Umbilical cord (tissue), 1 donor: ENCODE measurements at regions not wholly inside any gene's neighbourhood (a gene's known extent, or its start where the extent isn't known, plus 50 kb on each side); places are given as distances from the start of the nearest gene placed in this dataset.
"Not testable (repeated sequence)": the region's sequence is repeated elsewhere in the genome, so short reads cannot be mapped to it uniquely, and the experiment has no call there.

ENCODE experiments used
- DNase-seq: peaks from one replicate; pipeline ENCODE4 v3.0.0-alpha.2; 2015; ENCODE audit warnings: low spot score

DNA sequence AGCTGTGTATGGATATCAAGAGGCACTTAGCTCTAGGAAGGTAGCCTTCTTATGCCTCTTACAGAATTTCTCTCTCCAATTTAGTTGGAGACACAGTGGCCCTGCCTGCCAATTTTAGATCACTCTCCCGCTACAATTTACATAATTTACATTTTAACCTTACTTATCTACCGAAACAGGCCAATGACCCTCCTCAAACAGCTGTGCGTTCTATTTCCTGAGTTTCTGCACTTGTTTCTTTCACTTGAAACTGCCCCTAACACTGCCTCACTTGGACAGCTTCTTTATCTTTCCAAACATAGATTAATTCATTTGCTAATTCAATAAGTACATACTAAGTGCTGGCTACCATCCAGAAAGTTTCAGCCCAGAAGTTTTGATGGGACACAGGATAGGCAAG, 52.9 kb upstream of the HDDC2 start:
- no peak for DNase-seq

DNA sequence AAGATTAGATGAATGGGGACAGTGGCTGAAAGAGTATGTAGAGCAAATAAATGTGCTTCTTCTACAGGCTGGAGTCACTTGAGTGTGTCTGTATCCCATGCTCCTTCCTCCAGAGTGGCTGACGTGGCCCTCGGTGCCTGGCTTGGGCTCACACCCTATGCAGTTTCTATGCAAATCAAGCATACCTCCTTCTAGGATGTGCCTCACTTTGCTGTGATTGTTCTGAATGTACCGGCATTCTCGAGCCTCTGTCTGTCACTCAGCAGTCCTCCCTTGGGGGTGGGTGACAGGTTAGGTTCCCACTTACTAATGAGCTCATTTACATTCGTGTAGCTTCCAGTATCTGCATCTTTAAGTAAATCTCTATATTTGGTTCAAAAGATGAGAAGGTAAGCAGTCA, 55.1 kb upstream of the HDDC2 start:
- DNase-seq = no peak

DNA sequence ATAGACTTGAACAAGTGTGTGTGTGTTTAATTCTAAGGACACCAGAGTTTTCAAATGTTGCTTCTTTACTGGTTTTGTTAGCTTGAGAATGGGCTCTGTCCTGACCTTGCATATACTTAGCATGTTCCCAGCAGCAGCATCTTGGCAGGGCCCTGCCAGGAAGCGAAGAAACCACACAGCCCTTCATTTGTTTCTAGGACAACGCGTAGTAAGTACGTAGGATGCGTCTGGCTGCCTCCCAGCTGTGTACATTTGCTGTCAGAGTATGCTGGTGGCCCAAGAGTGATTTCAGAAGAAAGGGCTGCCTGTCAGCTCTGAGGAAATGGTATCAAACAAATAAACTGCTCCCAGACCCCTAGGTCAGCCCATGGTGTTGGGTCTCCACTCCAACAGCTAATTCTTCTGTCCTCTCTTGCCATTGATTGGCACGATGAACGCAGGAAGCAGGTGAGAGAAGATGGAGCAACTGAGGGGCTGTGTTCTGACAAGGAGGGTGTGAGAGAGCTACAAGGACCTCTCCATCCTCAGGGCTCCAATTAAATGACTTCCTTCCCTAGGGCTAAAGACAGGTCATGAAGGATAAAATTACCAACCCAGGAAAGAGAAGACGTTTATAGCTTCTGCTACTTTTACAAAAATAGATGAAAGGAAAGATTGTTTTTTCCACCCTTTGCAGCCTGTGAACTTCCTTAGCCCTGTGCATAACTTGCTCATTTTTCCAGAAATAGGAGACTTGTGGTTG, 55.9 kb upstream of the HDDC2 start:
- no peak for DNase-seq

DNA sequence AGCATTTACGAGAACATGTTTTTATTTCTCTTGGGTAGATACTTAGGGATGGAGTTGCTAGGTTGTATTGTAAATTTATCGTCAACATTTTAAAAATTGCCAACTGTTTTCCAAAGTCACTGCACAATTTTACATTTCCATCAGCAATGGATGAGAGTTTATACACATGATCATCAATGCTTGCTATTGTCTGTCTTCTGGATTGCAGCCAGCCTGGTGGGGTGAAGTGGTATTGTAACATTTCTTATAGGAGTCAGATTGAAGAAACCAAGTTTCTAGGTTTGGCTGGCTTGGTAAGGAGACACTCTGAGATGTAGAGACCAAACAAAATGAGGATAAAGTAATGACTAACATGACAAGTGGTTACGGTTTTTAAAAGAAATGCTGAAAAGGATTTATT, 57.1 kb upstream of the HDDC2 start:
- DNase-seq = no peak

DNA sequence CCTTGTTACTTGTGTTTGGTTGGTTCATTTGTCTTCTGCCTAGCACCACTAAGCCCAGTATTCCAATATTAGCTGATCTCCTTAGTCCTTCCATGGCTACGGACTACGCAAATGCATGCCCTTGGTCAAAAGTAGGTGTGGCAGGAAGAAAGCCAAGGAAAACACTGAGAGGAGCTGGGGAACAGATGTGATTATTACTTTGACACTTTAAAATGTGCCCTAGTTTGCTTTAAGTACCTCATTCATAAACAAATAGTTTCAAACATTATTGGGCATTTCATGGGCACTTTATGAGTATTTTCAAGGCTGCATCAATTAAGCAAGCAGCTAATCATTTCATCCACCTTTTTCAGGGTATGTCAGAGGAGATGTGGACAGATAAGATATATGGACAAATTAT, 60.1 kb upstream of the HDDC2 start:
- DNase-seq = no peak

DNA sequence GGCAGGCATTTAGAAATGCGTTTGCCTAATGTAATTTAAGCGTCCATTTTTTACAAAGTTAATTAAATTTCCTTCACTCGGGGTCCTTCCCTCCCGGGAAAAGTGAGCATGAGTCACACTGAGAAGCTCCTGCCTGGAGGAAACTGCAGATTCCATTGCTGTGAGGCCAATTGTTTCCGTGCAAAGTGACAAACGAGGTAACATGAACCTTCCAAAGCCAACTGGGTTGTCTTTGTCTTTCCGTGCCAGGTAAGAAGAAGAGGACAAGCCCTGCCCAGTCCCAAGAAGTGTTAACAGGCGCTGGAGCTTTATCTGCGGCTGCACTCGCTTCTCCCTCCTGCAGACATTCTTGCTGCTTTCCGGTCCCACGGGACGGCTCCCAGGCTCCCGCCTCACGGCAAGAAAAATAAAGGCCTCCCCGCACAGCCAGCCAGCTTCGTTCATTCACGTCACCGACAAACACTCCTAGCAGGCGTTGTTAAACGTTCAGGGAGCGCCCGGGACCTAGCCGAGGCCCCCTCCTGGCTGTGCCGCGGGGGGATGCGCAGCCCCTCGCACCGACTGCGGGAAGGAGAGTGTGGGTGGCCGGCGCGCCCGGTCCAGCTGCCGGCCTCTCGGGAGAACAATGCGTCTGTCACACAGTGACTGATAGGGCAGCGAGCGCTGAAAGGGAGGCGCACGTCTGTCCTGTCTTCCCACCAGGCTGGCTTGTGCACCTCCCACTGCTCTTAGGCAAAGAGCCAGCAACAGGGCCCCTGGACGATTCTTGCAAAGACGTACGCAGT, 61.5 kb upstream of the HDDC2 start:
- peak; percentile 94 for DNase-seq

DNA sequence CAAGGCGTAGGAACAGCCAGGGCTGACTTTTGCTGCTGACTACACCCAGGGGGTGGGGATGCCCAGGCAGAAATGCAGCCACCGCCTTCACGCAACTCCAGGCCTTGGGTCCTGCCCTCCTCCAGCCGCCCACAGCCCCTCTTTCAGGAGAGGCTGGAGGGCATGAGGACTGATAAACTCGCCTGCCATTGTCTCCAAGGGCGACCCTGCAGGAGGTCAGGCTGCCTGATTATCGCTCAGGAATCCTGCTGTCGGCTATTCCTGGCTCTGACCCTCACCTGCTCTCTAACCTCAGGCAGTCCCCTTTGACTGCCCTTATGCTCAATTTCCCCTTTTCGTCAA, 62.0 kb upstream of the HDDC2 start:
- DNase-seq = no peak

DNA sequence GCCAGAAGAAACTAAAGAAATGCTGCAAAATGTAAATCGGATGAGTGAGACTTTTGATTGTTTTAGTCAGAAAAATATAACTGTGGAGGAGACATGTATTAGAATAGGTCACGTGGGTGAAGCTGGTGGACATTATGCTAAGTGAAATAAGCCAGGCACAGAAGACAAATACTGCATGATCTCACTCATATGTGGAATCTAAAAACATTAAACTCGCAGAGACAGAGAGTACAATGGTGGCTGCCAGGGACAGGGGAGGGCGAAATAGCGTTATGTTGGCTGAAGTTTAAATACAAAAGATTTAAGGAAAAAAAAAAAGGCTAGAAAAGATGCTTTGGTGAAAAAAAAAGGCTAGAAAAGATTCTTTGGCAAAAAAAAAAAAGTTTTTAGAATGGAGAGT, 63.5 kb upstream of the HDDC2 start:
- DNase-seq = peak; percentile 87

DNA sequence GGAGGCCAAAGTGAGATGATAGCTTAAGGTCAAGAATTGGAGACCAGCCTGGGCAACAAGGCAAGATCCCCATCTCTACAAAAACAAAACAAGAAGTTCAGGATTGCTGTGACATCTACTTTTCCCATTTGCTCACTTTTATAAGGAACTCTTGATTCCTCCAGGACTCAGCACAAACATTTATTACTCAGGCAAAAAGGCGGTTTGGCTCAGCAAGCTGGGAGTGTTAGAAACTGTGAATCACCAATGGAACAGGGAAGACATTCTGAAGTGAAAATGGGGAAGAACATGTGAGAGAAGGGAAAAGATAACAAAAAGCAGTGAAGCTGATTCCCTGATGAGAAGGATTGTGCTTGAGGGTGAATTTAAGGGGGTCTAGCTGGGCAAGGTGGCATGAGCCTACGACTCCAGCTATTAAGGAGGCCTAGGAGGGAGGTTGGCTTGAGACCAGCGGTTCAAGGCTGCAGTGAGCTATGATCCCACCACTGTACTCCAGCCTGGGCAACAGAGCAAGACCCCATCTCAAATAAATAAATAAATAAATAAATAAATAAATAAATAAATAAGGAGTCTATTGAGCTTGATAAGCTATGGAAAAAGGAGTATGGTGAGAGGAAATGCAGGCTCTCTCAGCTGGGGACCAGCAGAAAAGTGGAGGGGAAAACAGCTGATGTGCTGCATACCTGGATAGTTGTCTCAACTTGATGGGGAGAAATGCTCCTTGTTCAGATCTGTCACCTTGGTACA, 65.4 kb upstream of the HDDC2 start:
- no peak for DNase-seq

DNA sequence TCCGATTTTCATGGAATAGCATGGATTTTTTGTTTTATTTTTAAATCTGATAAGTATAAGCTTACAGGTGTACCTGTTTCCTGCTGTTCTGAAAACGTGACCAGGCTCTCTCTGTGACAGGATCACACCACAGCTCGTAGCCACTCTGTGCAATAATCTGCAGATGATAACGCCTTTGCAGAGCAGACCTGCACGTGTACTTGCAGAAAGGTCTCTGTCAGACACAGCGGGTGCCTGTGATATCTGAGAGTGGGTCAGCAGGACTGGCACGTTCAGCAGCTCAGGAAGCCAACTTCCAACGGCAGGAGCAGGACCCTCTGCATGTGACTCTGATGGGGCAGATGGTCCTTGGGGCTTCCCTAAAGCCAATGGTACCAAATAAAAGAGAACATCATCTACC, 68.6 kb upstream of the HDDC2 start:
- DNase-seq = no peak

DNA sequence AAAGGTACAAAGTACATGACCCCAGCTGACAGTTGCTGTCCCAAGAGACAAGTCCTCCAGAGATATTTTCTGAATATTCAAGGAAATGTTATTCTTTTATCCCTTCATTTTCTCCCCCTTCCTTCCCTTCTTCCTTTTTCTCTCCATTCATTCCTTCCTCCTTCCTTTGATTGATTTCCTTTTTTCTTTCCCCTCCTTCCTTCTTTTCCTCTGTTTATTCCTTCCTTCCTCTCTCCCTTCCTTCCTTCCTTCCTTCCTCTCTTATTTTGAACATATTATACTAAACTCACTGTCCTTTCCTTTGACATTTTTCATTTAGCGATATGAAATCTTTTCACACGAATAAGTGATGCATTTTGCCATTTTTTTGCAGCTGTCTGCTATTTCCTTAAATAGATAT, 73.2 kb upstream of the HDDC2 start:
- DNase-seq = no peak

DNA sequence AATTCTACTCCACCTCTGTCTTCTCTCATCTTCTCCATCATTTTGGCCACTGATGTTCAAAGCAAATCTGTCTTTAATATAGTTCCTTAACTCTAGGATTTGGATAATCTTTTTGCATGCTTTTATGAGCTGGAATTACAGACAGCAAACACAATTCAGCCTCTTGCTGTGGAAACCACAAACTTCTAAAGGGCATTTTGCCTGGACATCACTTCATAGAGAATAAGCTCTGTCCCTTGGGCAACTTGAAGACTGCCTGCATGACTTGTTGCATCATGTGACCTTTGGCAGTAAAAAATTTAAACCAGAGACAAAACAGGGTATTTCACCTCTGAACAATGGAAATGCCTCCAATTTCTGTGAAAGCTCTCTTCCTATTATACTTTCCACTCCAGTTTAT, 74.1 kb upstream of the HDDC2 start:
- DNase-seq = peak; percentile 94

DNA sequence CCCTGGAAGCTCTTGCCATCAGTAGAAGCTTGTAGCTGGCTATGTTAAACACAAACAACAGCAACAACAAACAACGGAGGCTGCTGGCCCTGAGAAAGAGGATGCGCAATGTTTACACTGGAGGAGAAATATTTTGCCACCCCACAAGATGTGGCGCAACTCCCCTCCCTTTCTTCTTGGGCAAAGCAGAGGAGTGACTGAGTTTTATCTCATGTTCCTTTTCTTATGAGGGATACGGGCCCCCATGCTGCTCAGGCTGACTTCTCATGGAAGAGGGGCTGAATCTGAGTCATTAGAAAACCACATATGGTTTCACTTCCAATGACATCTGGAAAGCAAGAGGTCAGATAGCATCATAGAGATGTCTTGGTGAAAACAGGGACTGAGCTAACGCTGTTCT, 75.9 kb upstream of the HDDC2 start:
- peak; percentile 89 for DNase-seq

DNA sequence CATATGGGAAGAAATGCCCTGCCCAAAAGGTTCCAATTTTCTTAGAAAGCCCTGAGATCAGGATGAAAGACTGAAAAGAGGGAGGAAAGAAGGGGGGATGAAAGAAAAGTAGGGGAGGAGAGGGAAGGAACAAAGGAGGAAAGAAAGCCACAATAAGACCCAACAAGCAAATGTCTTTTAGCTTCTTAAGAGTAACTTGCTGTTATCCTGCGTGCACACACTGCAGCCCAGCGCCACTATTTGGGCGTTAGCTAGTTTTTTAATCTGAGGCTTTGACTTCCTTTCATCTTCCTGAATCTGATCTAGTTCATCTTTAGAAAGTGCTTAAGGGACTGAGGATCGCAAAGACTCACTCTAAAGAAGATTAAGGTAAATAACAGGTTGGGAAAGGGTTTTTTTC, 77.4 kb upstream of the HDDC2 start:
- peak; percentile 78 for DNase-seq

DNA sequence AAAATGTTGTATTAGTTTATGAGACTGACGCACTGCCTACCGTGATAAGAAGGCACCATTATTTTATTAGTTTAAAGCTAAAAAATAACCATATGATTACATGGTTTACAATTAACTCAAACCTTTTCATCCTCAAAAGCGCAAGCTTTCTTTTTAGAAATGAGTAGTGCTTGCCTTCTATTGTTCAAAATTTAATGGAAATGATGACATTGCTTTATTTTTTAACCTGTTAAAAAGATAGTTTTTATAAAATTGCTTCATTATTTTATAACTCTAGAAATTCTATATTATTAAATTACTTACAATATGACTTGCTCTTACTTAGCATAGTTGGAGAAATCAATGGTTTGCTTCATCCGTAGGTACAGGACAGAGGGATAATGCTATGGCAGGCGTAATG, 78.7 kb upstream of the HDDC2 start:
- no peak for DNase-seq

DNA sequence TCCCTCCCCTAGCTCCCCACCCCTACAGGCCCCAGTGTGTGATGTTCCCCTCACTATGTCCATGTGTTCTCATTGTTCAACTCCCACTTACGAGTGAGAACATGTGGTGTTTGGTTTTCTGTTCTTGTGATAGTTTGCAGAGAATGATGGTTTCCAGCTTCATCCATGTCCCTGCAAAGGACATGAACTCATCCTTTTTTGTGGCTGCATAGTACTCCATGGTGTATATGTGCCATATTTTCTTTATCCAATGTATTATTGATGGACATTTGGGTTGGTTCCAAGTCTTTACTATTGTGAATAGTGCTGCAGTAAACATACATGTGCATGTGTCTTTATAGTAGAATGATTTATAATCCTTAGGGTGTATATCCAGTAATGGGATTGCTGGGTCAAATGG, 84.6 kb upstream of the HDDC2 start:
- not testable (repeated sequence) for DNase-seq

DNA sequence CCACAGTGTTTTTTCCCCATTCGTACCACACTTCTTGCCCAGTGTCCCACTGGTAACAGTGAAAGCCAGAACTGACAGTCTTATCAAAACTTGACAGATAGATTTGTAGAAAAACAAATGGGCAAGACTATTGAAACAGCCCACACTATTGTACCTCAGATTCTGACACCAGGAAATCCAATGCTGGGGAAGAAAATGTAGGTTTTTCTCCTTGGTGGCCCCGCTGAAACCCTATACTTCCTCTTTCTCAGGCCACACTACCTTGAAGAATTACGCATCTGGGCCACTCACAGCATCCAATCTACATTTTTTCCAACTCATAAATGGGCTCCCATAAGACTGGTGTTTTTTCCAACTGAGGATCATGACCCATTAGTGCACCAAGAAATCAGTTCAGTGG, 90.9 kb upstream of the HDDC2 start:
- DNase-seq = no peak

DNA sequence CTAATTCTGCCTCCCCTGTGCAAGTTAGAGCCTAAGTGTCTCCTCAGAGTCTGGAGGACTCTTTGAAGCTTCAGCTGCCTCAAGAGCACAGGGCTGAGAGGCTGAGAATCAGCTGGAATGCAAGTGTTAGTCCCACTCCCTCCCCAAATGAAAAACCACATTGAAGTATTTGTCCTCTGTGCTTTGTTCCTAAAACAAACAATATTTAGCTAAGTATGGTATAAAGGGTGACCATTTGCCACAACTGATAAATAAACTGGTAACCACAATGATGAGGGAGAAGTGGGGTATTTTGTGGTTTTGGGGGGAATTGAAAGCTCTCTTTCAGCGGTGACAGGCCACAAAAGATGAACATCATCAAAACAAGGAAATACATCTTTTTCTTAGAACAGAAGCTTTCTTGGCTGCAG, 91.7 kb upstream of the HDDC2 start:
- no peak for DNase-seq

DNA sequence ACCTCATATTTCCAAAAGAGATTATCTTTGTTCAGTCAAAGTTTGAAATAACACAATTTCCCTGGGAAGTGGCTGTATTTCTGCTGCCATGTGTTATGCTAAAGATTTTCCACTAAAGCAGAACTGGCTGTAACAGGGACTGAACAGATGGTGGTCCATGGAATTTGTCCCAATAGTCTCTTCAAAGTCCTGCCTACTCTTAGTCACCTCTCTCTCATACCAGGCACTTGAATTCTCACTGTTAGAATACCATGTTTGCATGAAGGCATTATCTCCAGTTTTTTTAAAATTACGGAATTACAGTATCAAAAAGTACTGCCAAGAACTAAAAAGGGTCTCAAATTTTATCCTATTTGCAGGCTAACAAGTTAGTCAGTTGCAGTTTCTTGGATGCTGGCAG, 105.0 kb upstream of the HDDC2 start:
- no peak for DNase-seq

DNA sequence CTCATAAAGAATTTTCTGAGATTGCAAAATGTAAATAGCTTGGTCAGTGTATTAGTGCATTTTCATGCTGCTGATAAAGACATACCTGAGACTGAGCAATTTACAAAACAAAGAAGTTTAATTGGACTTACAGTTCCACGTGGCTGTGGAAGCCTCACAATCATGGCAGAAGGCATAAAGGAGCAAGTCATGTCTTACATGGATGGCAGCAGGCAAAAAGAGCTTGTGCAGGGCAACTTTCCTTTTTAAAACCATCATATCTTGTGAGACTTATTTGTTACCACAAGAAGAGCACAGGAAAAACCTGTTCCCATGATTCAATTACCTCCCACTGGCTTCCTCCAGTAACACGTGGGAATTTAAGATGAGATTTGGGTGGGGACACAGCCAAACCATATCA, 112.7 kb upstream of the HDDC2 start:
- DNase-seq = no peak

DNA sequence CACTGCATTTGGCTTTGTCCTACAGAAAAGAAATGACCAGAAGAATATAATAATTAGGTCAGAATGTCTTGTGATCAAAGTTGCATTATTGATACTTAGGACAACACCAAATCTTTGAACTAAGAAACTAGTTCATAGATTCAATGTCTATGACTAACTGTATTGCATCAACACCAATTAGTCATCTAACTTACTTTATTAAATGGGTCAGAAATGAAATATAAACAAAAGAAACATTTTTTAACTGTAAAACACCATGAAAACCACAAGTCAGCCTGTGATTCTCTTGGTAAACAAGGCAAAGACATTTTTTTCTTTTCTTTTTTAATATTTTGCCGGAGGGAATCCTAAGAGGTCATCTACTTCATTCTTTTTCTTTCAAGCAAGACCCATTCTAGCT, 114.1 kb upstream of the HDDC2 start:
- DNase-seq = no peak

DNA sequence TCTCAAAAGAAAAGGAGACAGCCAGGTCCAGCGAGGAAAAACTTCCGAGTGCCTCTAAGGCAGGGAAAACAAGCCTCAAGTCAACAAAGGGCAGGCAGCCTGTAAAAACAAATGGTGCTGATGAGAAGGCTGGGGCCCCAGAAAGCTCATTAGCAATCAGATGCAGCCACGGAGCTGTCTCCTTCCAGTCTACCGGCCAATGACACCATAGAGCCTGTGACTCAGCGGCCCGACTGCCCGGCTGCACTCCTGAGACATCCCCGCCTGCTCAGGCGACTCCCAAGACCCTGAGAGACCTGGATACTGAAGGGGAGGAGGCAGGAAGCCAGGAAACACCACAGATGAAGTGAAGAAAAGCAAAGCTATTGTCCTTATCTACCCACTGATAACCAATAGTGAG, 120.1 kb upstream of the HDDC2 start:
- no peak for DNase-seq

DNA sequence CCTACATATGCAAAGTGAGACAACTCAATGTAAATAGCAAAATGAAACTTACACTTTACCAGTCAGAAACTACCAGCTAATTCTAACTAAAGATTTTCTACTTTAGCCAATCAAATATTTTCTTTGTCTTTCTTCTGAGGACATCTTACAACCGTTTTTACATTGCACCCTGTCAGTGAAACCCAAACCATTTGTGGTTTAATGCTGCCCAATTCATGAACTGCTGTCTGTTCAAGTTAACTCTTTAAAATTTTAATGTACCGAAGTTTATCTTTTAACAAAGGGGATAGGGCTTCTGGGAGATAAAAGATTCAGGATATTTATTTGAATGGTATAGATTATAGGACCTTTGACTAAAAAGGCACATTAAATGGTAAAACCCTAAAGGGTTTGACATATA, 121.3 kb upstream of the HDDC2 start:
- DNase-seq = no peak
